HepG2 (cell line): ENCODE measurements at regions not wholly inside any gene's neighbourhood (a gene's known extent, or its start where the extent isn't known, plus 50 kb on each side); places are given as distances from the start of the nearest gene placed in this dataset.

Experiments used
- ATAC-seq: fragments of 200-7000 bp; cut with Tn5 transposase; 3 replicates; pipeline ENCODE4 v1.9.1; 2020; ENCODE audit warnings: mild to moderate bottlenecking, moderate library complexity
- BruUV-seq: library from RNA; stranded (reverse); fragments of 400-500 nt; replicated peaks from 2 replicates; lab custom pipeline; 2021; lab: Mats Ljungman, UMichigan
- CTCF ChIA-PET: fragments of 300-600 bp; formaldehyde crosslinking; extraction: SDS; loops from one replicate; lab custom pipeline; 2021; ENCODE audit warnings: low total read pairs, inconsistent platforms, low intra/inter-chr PET ratio; lab: Yijun Ruan, JAX
- POLR2A ChIA-PET: fragments of 350-600 bp; sonication (Branson Sonifier 250); formaldehyde crosslinking; loops from one replicate; lab custom pipeline; 2020; ENCODE audit warnings: antibody characterized with exemption, inconsistent platforms; lab: Yijun Ruan, JAX
- DNase-seq: peaks from one replicate; pipeline ENCODE4 v3.0.0-alpha.2; 2015; ENCODE audit warnings: low spot score
- FAIRE-seq: peaks from 3 replicates; lab custom pipeline; 2011; peaks lifted over from hg19 to GRCh38; lab: Jason Lieb, UNC
- H2AFZ ChIP-seq: one replicate; pipeline ENCODE4 v1.6.1; 2011; ENCODE audit warnings: low read length, inconsistent platforms
- H3K27ac ChIP-seq: fragments of 300-600 bp; 3 replicates; pipeline ENCODE4 v1.8.0; 2011; ENCODE audit warnings: mixed run types, mild to moderate bottlenecking, mixed read lengths, low read length, inconsistent platforms; ENCODE audit not compliant: insufficient read depth; ENCODE audit errors: extremely low read length
- H3K27me3 ChIP-seq, 2 experiments: fragments of 200-600 bp in 1 of 2; 2 replicates in 1 of 2; 3 replicates in 1 of 2; pipeline versions ENCODE4 v1.6.0 to v1.8.0; 2011; ENCODE audit warnings: low read length in 2 of 2, mild to moderate bottlenecking in 2 of 2, moderate library complexity in 2 of 2, inconsistent platforms in 1 of 2; ENCODE audit not compliant: insufficient read depth in 2 of 2, control insufficient read depth in 1 of 2
- H3K36me3 ChIP-seq, 2 experiments: fragments of 200-600 bp in 1 of 2; replicated peaks in 1 of 2; 2 replicates in 1 of 2; 3 replicates in 1 of 2; pipeline versions ENCODE4 v1.5.1 to v1.8.0; 2011; ENCODE audit warnings: low read length in 2 of 2, inconsistent platforms in 1 of 2; ENCODE audit not compliant: insufficient read depth in 2 of 2, control insufficient read depth in 1 of 2
- H3K4me1 ChIP-seq: 2 replicates; pipeline ENCODE4 v1.5.1; 2012; ENCODE audit warnings: low read length, inconsistent platforms; ENCODE audit not compliant: insufficient read depth
- H3K4me2 ChIP-seq: 2 replicates; pipeline ENCODE4 v1.6.0; 2011; ENCODE audit warnings: low read depth, low read length, inconsistent platforms
- H3K4me3 ChIP-seq, 3 experiments: fragments of 200-600 bp in 1 of 3; sonication (generic), shearing (Covaris generic) in 1 of 3; replicated peaks in 1 of 3; 2 replicates each; pipeline ENCODE4 v1.5.1; 2011 to 2016; ENCODE audit warnings: low read length in 3 of 3, inconsistent platforms in 2 of 3, low read depth in 2 of 3, mild to moderate bottlenecking in 2 of 3, control low read depth in 1 of 3, mixed read lengths in 1 of 3; ENCODE audit not compliant: insufficient read depth in 1 of 3
- H3K79me2 ChIP-seq: one replicate; pipeline ENCODE4 v1.6.1; 2011; ENCODE audit warnings: low read length, inconsistent platforms; ENCODE audit not compliant: insufficient read depth
- H3K9ac ChIP-seq: 2 replicates; pipeline ENCODE4 v1.6.0; 2011; ENCODE audit warnings: mild to moderate bottlenecking, low read depth, low read length, inconsistent platforms; ENCODE audit not compliant: insufficient read depth
- H3K9me3 ChIP-seq: 2 replicates; pipeline ENCODE4 v1.5.1; 2012; ENCODE audit warnings: mild to moderate bottlenecking, low read length
- H4K20me1 ChIP-seq: 2 replicates; pipeline ENCODE4 v1.6.0; 2011; ENCODE audit warnings: inconsistent platforms, mild to moderate bottlenecking, low read length, moderate library complexity; ENCODE audit not compliant: insufficient read depth
- CBX2 ChIP-seq, 2 experiments: fragments of 200-600 bp in 1 of 2; sonication (generic); formaldehyde crosslinking in 1 of 2; IDR thresholded peaks; 2 replicates each; pipeline versions ENCODE4 v1.7.0 to v1.8.1; 2018 to 2022; ENCODE audit warnings: low read depth in 2 of 2, low read length in 1 of 2, mild to moderate bottlenecking in 1 of 2, missing genetic modification reagents in 1 of 2
- DNMT3B ChIP-seq: conservative IDR thresholded peaks from 2 replicates; pipeline ENCODE4 v1.6.1; 2016; ENCODE audit warnings: missing biosample characterization, control low read depth
- ETV5 ChIP-seq: IDR thresholded peaks from 2 replicates; pipeline ENCODE4 v1.6.1; 2018; ENCODE audit warnings: missing biosample characterization, missing genetic modification reagents, inconsistent platforms, borderline replicate concordance
- NFYC ChIP-seq: IDR thresholded peaks from 2 replicates; pipeline ENCODE4 v1.6.1; 2016; ENCODE audit warnings: missing genetic modification reagents, missing compliant biosample characterization
- POLR2AphosphoS2 ChIP-seq: IDR thresholded peaks from 2 replicates; pipeline ENCODE4 v1.6.1; 2011; ENCODE audit warnings: low read depth, low read length, improper control_type of control experiment
- SMARCE1 ChIP-seq: fragments of 450-650 bp; IDR thresholded peaks from 2 replicates; pipeline ENCODE4 v1.6.1; 2017; ENCODE audit warnings: borderline replicate concordance
- ZBTB26 ChIP-seq: IDR thresholded peaks from 2 replicates; pipeline ENCODE4 v1.6.1; 2016; ENCODE audit warnings: missing compliant biosample characterization, missing genetic modification reagents, borderline replicate concordance
- ZFY ChIP-seq: sonication (generic); formaldehyde crosslinking; IDR thresholded peaks from 2 replicates; pipeline ENCODE4 v1.4.0; 2020; ENCODE audit warnings: missing genetic modification reagents
- ZNF318 ChIP-seq: sonication (generic); formaldehyde crosslinking; IDR thresholded peaks from 2 replicates; pipeline ENCODE4 v1.4.0; 2020; ENCODE audit warnings: mild to moderate bottlenecking, missing genetic modification reagents
- ZNF383 ChIP-seq: sonication (generic); formaldehyde crosslinking; IDR thresholded peaks from 2 replicates; pipeline ENCODE4 v1.4.0; 2020; ENCODE audit warnings: missing genetic modification reagents, mild to moderate bottlenecking, borderline replicate concordance
- ZNF430 ChIP-seq: sonication (generic); formaldehyde crosslinking; IDR thresholded peaks from 2 replicates; pipeline ENCODE4 v1.9.0; 2021; ENCODE audit warnings: mild to moderate bottlenecking, missing genetic modification reagents
- WGBS: methylation state at CpG from one replicate; pipeline ENCODE4 v1.1.6; 2017; ENCODE audit warnings: low lambda C conversion rate; 5-methylcytosine and 5-hydroxymethylcytosine counted together
- in situ Hi-C: cut with HindIII; loops from 2 replicates; pipeline ENCODE4 v1.10.0; 2017; ENCODE audit warnings: low pct_unique_long_range_greater_than_20kb; ENCODE audit not compliant: extremely low pct_ligation_motif_present
- intact Hi-C: fragments of 100-400 bp; cut with micrococcal nuclease; formaldehyde crosslinking; loops from one replicate; pipeline ENCODE4 v1.10.0; 2022; ENCODE audit not compliant: unreplicated experiment
- TF ChIP-seq, protein P1 (sequence below): sonication (generic); formaldehyde crosslinking; IDR thresholded peaks from 2 replicates; pipeline ENCODE4 v1.4.0; 2020; ENCODE audit warnings: missing genetic modification reagents

DNA sequence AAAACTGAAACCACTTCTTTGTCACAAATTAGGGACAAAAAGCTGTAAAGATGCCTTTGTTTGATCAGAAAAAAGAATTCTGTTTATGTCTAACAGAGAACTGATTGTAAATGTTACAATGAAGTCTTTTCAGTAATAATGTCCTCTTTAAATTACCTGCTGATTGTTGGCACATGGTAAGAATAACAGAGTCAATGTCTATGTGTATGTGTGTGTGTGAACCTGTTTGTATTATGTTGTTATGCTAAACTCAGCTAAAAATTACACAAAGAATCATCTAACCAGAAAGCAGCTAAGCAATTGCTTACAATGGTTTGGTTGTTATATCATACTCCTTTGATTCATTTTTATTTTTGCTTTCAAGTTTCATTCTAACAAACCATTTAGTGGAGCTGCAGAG is 159.1 kb upstream of the PDZRN3 start (continued):
- TF ChIP-seq ZNF383 (no peak), CBX2 (IDR thresholded peaks at IDR 0.05; ENCODE audit: low read depth, low read length) (no peak), CBX2 (CRISPR knock-in tag; IDR thresholded peaks at IDR 0.05; ENCODE audit: low read depth) (no peak)

GRCh38 chr3:73781541-73781940 is 156.8 kb upstream of the PDZRN3 start:
- no peak overlapping the region for H3K4me3 ChIP-seq
- H4K20me1 ChIP-seq = no peaks in the 10 kb centered on the region
- DNase-seq = no peak
- POLR2A ChIA-PET = no interaction called here
- in situ Hi-C loops (no loop called here), intact Hi-C loops (no loop called here)
- WGBS = 29% methylated on average over 6 of the region's 6 CpGs
- no peak overlapping the region for H3K4me2 ChIP-seq
- BruUV-seq = no TSS peak
- CTCF ChIA-PET = no interaction called here
- no peak overlapping the region for H2AFZ ChIP-seq
- no peaks in the 10 kb centered on the region for H3K36me3 ChIP-seq
- no peaks in the 10 kb centered on the region for H3K79me2 ChIP-seq
- no peaks in the 10 kb centered on the region for H3K27me3 ChIP-seq
- H3K4me1 ChIP-seq = no peaks in the 10 kb centered on the region
- no peaks in the 10 kb centered on the region for H3K9me3 ChIP-seq
- H3K9ac ChIP-seq = no peak overlapping the region
- no peak overlapping the region for H3K27ac ChIP-seq
- ATAC-seq = no peak
- FAIRE-seq = no peak
- TF ChIP-seq ETV5 (no peak), SMARCE1 (no peak), ZFY (no peak), DNMT3B (CRISPR knock-in tag) (no peak), ZNF318 (no peak), POLR2AphosphoS2 (no peak), ZBTB26 (CRISPR knock-in tag) (no peak), NFYC (CRISPR knock-in tag) (no peak), ZNF430 (no peak)
- TF ChIP-seq, protein P1, sequence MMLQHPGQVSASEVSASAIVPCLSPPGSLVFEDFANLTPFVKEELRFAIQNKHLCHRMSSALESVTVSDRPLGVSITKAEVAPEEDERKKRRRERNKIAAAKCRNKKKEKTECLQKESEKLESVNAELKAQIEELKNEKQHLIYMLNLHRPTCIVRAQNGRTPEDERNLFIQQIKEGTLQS (CRISPR knock-in tag) = no peak
